Transverse colon (tissue), 4 donors: ENCODE measurements at regions not wholly inside any gene's neighbourhood (a gene's known extent, or its start where the extent isn't known, plus 50 kb on each side); places are given as distances from the start of the nearest gene placed in this dataset.

Experiments used
- DNase-seq: peaks from one replicate; pipeline ENCODE4 v3.0.0-alpha.2; 2019
- H3K27ac ChIP-seq, 4 donors: fragments of 200-600 bp; sonication (generic); 2 replicates each; pipeline ENCODE4 v1.5.1; 2016 to 2018; ENCODE audit warnings: inconsistent platforms in 4 of 4
- H3K27me3 ChIP-seq: fragments of 200-600 bp; sonication (generic); 2 replicates; pipeline ENCODE4 v1.5.1; 2017; ENCODE audit warnings: inconsistent platforms
- H3K36me3 ChIP-seq, 4 donors: fragments of 200-600 bp; sonication (generic); 2 replicates each; pipeline ENCODE4 v1.5.1; 2017 to 2019; ENCODE audit warnings: inconsistent platforms in 4 of 4
- H3K4me1 ChIP-seq, 4 donors: fragments of 200-600 bp; sonication (generic); 2 replicates each; pipeline ENCODE4 v1.5.1; 2017 to 2020; ENCODE audit warnings: inconsistent platforms in 4 of 4
- H3K4me3 ChIP-seq, 4 donors: fragments of 200-600 bp; sonication (generic); 1 replicate in 1 of 4; 2 replicates in 3 of 4; pipeline versions ENCODE4 v1.5.1 to v1.6.1; 2017 to 2019; ENCODE audit warnings: inconsistent platforms in 4 of 4
- H3K9me3 ChIP-seq, 2 donors: fragments of 200-600 bp; sonication (generic); 2 replicates each; pipeline ENCODE4 v1.5.1; 2017 to 2019; ENCODE audit warnings: inconsistent platforms in 2 of 2
- EP300 ChIP-seq: sonication (generic); formaldehyde crosslinking; IDR thresholded peaks from one replicate; pipeline ENCODE4 v1.6.1; 2017; ENCODE audit warnings: antibody characterized with exemption, low read depth
- POLR2A ChIP-seq: fragments of 450-650 bp; IDR thresholded peaks from one replicate; pipeline ENCODE4 v1.6.1; 2016; ENCODE audit warnings: antibody characterized with exemption, mild to moderate bottlenecking, moderate library complexity
- POLR2AphosphoS5 ChIP-seq, 3 donors: sonication (generic); formaldehyde crosslinking; IDR thresholded peaks; one replicate each; pipeline ENCODE4 v1.6.1; 2016; ENCODE audit warnings: antibody characterized with exemption in 3 of 3
- WGBS, 2 donors: methylation state at CpG; one replicate each; pipeline ENCODE4 v1.1.5; 2018; ENCODE audit warnings: low coverage in 1 of 2; 5-methylcytosine and 5-hydroxymethylcytosine counted together
- in situ Hi-C, 4 donors: fragments of 200-750 bp; cut with MboI; loops; one replicate each; pipeline versions ENCODE4 v1.15.0 to v1.15.1; 2017; ENCODE audit warnings: low sequenced_read_pairs in 3 of 4, low pct_ligation_motif_present in 1 of 4, low pct_unique_long_range_greater_than_20kb in 1 of 4
- intact Hi-C: fragments of 100-400 bp; cut with DNase I; formaldehyde crosslinking; loops from one replicate; pipeline ENCODE4 v1.15.1; 2023; ENCODE audit warnings: low total_unique reads
- TF ChIP-seq, protein P1 (sequence below), 5 experiments: fragments of 200-600 bp in 3 of 5; fragments of 450-650 bp in 2 of 5; sonication (generic) in 3 of 5; IDR thresholded peaks; 1 replicate in 2 of 5; 2 replicates in 3 of 5; pipeline ENCODE4 v1.5.1; 2016 to 2017; ENCODE audit warnings: antibody characterized with exemption in 5 of 5, inconsistent platforms in 3 of 5, mild to moderate bottlenecking in 2 of 5, moderate library complexity in 1 of 5

DNA sequence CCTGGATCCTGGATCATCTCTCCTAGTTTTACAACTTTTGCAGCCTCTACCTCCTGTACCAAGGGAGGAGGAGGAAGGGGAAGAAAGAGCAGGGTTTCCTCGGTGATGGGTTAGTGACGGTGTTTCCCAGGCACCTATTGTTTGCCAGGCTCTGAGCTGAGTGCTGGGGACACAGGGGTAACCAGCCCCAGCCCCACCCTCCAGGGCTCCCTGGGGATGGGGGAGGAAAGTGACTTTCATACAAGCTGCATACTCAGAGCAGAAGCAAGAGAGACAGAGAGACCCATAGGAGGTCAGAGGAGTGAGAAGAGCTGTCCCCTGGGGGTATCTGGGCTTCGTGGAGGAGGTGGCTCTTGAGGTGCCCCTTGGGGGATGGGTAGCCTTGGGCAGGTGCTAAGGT lies 89.4 kb upstream of the THY1 start:
- in situ Hi-C loops = no loop called here
- no peaks in the 10 kb centered on the region for H3K9me3 ChIP-seq
- H3K27me3 ChIP-seq = peaks cover 16% of the 10 kb centered on the region
- WGBS, 2 donors = 17 to 33% methylated on average over 2 to 3 of the region's 3 CpGs
- H3K4me3 ChIP-seq = no peak overlapping the region
- intact Hi-C loops = no loop called here
- DNase-seq = no peak
- TF ChIP-seq, protein P1, sequence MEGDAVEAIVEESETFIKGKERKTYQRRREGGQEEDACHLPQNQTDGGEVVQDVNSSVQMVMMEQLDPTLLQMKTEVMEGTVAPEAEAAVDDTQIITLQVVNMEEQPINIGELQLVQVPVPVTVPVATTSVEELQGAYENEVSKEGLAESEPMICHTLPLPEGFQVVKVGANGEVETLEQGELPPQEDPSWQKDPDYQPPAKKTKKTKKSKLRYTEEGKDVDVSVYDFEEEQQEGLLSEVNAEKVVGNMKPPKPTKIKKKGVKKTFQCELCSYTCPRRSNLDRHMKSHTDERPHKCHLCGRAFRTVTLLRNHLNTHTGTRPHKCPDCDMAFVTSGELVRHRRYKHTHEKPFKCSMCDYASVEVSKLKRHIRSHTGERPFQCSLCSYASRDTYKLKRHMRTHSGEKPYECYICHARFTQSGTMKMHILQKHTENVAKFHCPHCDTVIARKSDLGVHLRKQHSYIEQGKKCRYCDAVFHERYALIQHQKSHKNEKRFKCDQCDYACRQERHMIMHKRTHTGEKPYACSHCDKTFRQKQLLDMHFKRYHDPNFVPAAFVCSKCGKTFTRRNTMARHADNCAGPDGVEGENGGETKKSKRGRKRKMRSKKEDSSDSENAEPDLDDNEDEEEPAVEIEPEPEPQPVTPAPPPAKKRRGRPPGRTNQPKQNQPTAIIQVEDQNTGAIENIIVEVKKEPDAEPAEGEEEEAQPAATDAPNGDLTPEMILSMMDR (IDR thresholded peaks at IDR 0.05) = no peak
- TF ChIP-seq EP300 = no peak
- no peak for TF ChIP-seq POLR2AphosphoS5 (IDR thresholded peaks at IDR 0.05)
- TF ChIP-seq POLR2A = no peak
- H3K27ac ChIP-seq = no peak overlapping the region
- H3K36me3 ChIP-seq = no peaks in the 10 kb centered on the region
- no peaks in the 10 kb centered on the region for H3K4me1 ChIP-seq

DNA sequence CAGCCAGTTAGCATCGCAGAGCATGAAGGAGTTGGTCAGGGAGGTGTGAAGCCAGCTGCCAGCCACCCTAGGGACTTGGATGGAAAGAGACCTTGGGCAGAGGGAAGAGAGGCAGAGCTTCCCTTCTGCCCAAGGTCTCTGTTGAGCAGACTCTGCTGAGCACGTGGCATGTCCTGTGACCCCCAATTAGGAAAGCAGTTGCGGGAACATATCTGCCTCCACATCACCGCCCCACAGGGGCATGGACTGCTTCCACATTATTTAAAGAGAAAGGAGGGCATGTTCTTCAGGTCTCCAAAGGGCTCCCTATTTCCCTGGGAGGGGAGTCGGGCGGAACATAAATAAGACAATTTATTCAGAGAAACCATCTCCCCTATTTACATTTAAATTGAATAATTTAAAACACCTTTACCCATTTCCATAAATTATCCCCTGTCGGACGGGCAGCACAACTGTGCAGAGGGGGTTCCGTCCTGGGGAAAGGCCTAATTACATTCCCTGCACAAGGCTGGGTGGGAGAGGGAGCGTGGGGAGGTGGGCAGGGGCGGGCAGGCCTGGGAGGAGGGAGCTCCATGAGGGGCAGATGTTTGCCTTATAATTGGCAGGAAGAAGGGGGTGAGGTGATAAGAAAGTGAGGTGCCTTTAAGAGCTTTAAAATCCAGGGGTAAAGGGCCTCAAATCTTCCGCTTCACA lies 88.8 kb upstream of the THY1 start:
- H3K4me1 ChIP-seq = no peaks in the 10 kb centered on the region
- DNase-seq = no peak
- no peak overlapping the region for H3K4me3 ChIP-seq
- H3K27ac ChIP-seq = no peak overlapping the region
- TF ChIP-seq POLR2A = no peak
- no peak for TF ChIP-seq POLR2AphosphoS5 (IDR thresholded peaks at IDR 0.05)
- TF ChIP-seq EP300 = no peak
- TF ChIP-seq, protein P1 (IDR thresholded peaks at IDR 0.05) = no peak
- H3K9me3 ChIP-seq = no peaks in the 10 kb centered on the region
- H3K27me3 ChIP-seq = peaks cover 16% of the 10 kb centered on the region
- in situ Hi-C loops = no loop called here
- WGBS, 2 donors = 70 to 76% methylated on average over 8 to 12 of the region's 12 CpGs
- intact Hi-C loops = no loop called here
- H3K36me3 ChIP-seq = no peaks in the 10 kb centered on the region

DNA sequence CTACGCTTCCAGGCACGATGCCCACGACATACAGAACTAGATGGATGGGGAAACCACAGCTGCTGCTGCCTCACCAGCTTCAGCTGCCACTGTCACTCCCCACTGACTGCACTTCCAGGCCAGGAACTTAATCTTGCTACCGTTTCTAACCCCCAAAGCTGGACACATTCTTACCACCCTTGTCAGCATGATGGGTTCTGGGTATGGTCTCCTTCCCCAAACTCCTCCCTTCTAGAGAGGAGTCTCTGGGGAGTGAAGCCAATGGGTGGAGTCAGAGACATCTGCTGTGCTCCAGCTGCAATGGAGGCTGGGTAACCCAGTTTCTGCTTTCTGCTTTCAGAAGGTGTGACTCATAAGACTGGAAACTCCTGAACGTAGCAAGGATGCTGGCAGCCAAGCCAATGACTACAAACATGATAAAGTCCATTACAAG lies 87.0 kb upstream of the THY1 start:
- no peaks in the 10 kb centered on the region for H3K36me3 ChIP-seq
- H3K9me3 ChIP-seq = no peaks in the 10 kb centered on the region
- H3K4me3 ChIP-seq = no peak overlapping the region
- DNase-seq = peak; percentile 10
- peaks cover 16% of the 10 kb centered on the region for H3K27me3 ChIP-seq
- no peak overlapping the region for H3K27ac ChIP-seq
- no peaks in the 10 kb centered on the region for H3K4me1 ChIP-seq
- 48 to 68% methylated on average over 3 to 5 of the region's 5 CpGs for WGBS, 2 donors
- intact Hi-C loops = no loop called here
- in situ Hi-C loops = no loop called here
- TF ChIP-seq EP300 (no peak), POLR2AphosphoS5 (IDR thresholded peaks at IDR 0.05) (no peak), POLR2A (no peak)
- TF ChIP-seq, protein P1 (IDR thresholded peaks at IDR 0.05) = no peak

DNA sequence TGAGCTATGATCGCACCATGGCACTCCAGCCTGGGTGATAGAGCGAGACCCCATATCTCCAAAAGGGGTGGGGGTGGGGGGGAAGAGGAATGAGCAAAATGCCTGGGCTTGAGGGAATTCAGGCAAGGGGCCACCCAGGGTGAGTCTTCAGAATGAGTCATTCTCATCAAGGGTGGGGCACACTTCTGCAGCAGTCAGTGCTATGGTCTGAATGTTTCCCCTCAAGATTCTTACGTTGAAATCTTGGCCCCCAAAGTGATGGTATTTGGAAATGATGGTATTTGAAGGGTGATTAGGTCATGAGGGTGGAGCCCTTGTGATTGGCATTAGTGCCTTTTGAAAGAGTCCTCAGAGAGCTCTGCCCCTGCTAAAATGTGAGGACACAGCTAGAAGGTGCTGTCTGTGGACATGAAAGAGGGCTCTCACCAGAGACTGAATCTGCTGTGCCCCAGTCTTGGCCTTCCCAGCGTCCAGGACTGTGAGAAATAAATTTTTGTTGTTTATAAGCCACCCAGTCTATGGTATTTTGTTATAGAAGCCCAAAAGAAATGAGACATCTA lies 86.4 kb upstream of the THY1 start:
- in situ Hi-C loops = no loop called here
- H3K27ac ChIP-seq = no peak overlapping the region

More for the DNA sequence above, 86.4 kb upstream of the THY1 start:
- TF ChIP-seq POLR2AphosphoS5 (IDR thresholded peaks at IDR 0.05) (no peak), EP300 (no peak), POLR2A (no peak)
- TF ChIP-seq, protein P1 (IDR thresholded peaks at IDR 0.05) = no peak
- peaks cover 16% of the 10 kb centered on the region for H3K27me3 ChIP-seq
- no peak for DNase-seq
- WGBS, 2 donors = 18 to 63% methylated on average over 2 to 4 of the region's 4 CpGs
- H3K36me3 ChIP-seq = no peaks in the 10 kb centered on the region
- intact Hi-C loops = no loop called here
- H3K4me1 ChIP-seq = no peaks in the 10 kb centered on the region
- H3K9me3 ChIP-seq = no peaks in the 10 kb centered on the region
- no peak overlapping the region for H3K4me3 ChIP-seq
